ENCODE measurements at regions not wholly inside any gene's neighbourhood (a gene's known extent, or its start where the extent isn't known, plus 50 kb on each side); places are given as distances from the start of the nearest gene placed in this dataset.

- TF ChIP-seq CTCF (IDR thresholded peaks at IDR 0.05 in 4 of 5, conservative IDR thresholded peaks at IDR 0.05 in 1 of 5) (no peak), POLR2A (IDR thresholded peaks at IDR 0.05) (no peak)
Measured at GRCh38 chr7:1307828-1308227, 75.2 kb downstream of the UNCX start.

Data from gastrocnemius medialis (tissue), 4 donors.